ENCODE measurements at regions not wholly inside any gene's neighbourhood (a gene's known extent, or its start where the extent isn't known, plus 50 kb on each side); places are given as distances from the start of the nearest gene placed in this dataset.

- TF ChIP-seq POLR2A (IDR thresholded peaks at IDR 0.05) (no peak), CTCF (IDR thresholded peaks at IDR 0.05) (no peak)
These were observed 105.5 kb downstream of the TOMM20 start for GRCh38 chr1:235022981-235023710.
